Endothelial cell of umbilical vein (primary cell): ENCODE measurements at regions not wholly inside any gene's neighbourhood (a gene's known extent, or its start where the extent isn't known, plus 50 kb on each side); places are given as distances from the start of the nearest gene placed in this dataset.

Experiments
- BruUV-seq: library from RNA; stranded (reverse); fragments of 400-500 nt; replicated peaks from 2 replicates; lab custom pipeline; 2021; lab: Mats Ljungman, UMichigan
- CTCF ChIA-PET: fragments of 300-600, 350-600 bp; sonication (Branson Sonifier 250); formaldehyde crosslinking; loops from one replicate; lab custom pipeline; 2021; ENCODE audit warnings: antibody characterized with exemption, inconsistent platforms; lab: Charles Lee
- POLR2A ChIA-PET: fragments of 300-600, 350-600 bp; sonication (Branson Sonifier 250); formaldehyde crosslinking; loops from one replicate; lab custom pipeline; 2021; ENCODE audit warnings: antibody characterized with exemption, inconsistent platforms; lab: Charles Lee
- DNase-seq: peaks from one replicate; pipeline ENCODE4 v3.0.0-alpha.2; 2011; ENCODE audit warnings: low read depth, low spot score
- FAIRE-seq: peaks from 2 replicates; lab custom pipeline; 2011; peaks lifted over from hg19 to GRCh38; lab: Jason Lieb, UNC
- H2AFZ ChIP-seq: 2 replicates; pipeline ENCODE4 v1.6.0; 2012; ENCODE audit warnings: low read depth, low read length, control low read depth, inconsistent platforms
- H3K27ac ChIP-seq: 2 replicates; pipeline ENCODE4 v1.5.1; 2011; ENCODE audit warnings: low read depth, mild to moderate bottlenecking, control low read depth, low read length, moderate library complexity; ENCODE audit not compliant: insufficient read depth
- H3K27me3 ChIP-seq, 2 experiments: 2 replicates each; pipeline versions ENCODE4 v1.6.0 to v1.6.1; 2011; ENCODE audit warnings: low read length in 2 of 2, mixed read lengths in 1 of 2; ENCODE audit not compliant: control insufficient read depth in 2 of 2, insufficient read depth in 2 of 2
- H3K36me3 ChIP-seq, 2 experiments: 2 replicates in 1 of 2; 3 replicates in 1 of 2; pipeline ENCODE4 v1.5.1; 2011; ENCODE audit warnings: low read length in 2 of 2, mild to moderate bottlenecking in 1 of 2, moderate library complexity in 1 of 2; ENCODE audit not compliant: control insufficient read depth in 2 of 2, insufficient read depth in 2 of 2; ENCODE audit errors: extremely low read depth in 1 of 2
- H3K4me1 ChIP-seq: 3 replicates; pipeline ENCODE4 v1.5.1; 2011; ENCODE audit warnings: mild to moderate bottlenecking, low read length; ENCODE audit not compliant: control insufficient read depth, insufficient read depth; ENCODE audit errors: extremely low read depth
- H3K4me2 ChIP-seq: 2 replicates; pipeline ENCODE4 v1.6.1; 2011; ENCODE audit warnings: low read length, control low read depth, mixed read lengths; ENCODE audit not compliant: insufficient read depth
- H3K4me3 ChIP-seq, 3 experiments: fragments of 200-600 bp in 1 of 3; sonication (generic), shearing (Covaris generic) in 1 of 3; replicated peaks in 1 of 3; 2 replicates each; pipeline ENCODE4 v1.5.1; 2011 to 2016; ENCODE audit warnings: control low read depth in 3 of 3, low read length in 3 of 3, mild to moderate bottlenecking in 2 of 3, inconsistent platforms in 1 of 3, low read depth in 1 of 3, moderate library complexity in 1 of 3; ENCODE audit not compliant: insufficient read depth in 1 of 3
- H3K79me2 ChIP-seq: 2 replicates; pipeline ENCODE4 v1.6.0; 2012; ENCODE audit warnings: low read length, inconsistent platforms; ENCODE audit not compliant: control insufficient read depth, insufficient read depth
- H3K9ac ChIP-seq: replicated peaks from 2 replicates; pipeline ENCODE3; 2011; ENCODE audit warnings: low read length, control low read depth; ENCODE audit not compliant: insufficient read depth; ENCODE audit errors: extremely low read depth
- H3K9me1 ChIP-seq: replicated peaks from 3 replicates; pipeline ENCODE4 v1.6.0; 2011; ENCODE audit warnings: mild to moderate bottlenecking, low read length; ENCODE audit not compliant: control insufficient read depth, insufficient read depth; ENCODE audit errors: extremely low read depth
- H3K9me3 ChIP-seq: replicated peaks from 2 replicates; pipeline ENCODE4 v1.5.1; 2012; ENCODE audit warnings: low read length, inconsistent platforms; ENCODE audit not compliant: control insufficient read depth, insufficient read depth
- H4K20me1 ChIP-seq: replicated peaks from 2 replicates; pipeline ENCODE3; 2011; ENCODE audit warnings: mild to moderate bottlenecking, low read length; ENCODE audit not compliant: control insufficient read depth, insufficient read depth; ENCODE audit errors: extremely low read depth
- CTCF ChIP-seq, 2 donors: IDR thresholded peaks; 1 replicate in 1 of 2; 2 replicates in 1 of 2; pipeline ENCODE4 v1.5.1; 2011; ENCODE audit warnings: low read length in 2 of 2, mild to moderate bottlenecking in 2 of 2, moderate library complexity in 2 of 2, control low read depth in 1 of 2, inconsistent platforms in 1 of 2, low read depth in 1 of 2; ENCODE audit not compliant: insufficient read depth in 1 of 2; ENCODE audit errors: extremely low read depth in 1 of 2
- EZH2 ChIP-seq: IDR thresholded peaks from 2 replicates; pipeline ENCODE4 v1.6.1; 2012; ENCODE audit warnings: borderline replicate concordance, low read depth, mild to moderate bottlenecking, moderate library complexity, low read length, inconsistent platforms; ENCODE audit not compliant: severe bottlenecking
- FOS ChIP-seq: IDR thresholded peaks from 2 replicates; pipeline ENCODE4 v1.6.1; 2011; ENCODE audit warnings: mild to moderate bottlenecking, low read length, moderate library complexity, borderline replicate concordance; ENCODE audit not compliant: insufficient read depth
- GATA2 ChIP-seq: IDR thresholded peaks from 2 replicates; pipeline ENCODE4 v1.7.0; 2011; ENCODE audit warnings: low read depth, mild to moderate bottlenecking, moderate library complexity, mixed read lengths, low read length; ENCODE audit not compliant: insufficient read length, insufficient read depth
- JUN ChIP-seq: IDR thresholded peaks from 2 replicates; pipeline ENCODE4 v1.6.1; 2011; ENCODE audit warnings: borderline replicate concordance, low read depth; ENCODE audit not compliant: insufficient read length, insufficient read depth
- MAX ChIP-seq: IDR thresholded peaks from 2 replicates; pipeline ENCODE4 v1.6.1; 2011; ENCODE audit not compliant: insufficient read depth, insufficient read length
- MYC ChIP-seq: IDR thresholded peaks from one replicate; pipeline ENCODE4 v1.6.1; 2011; ENCODE audit warnings: mild to moderate bottlenecking, low read depth, low read length
- POLR2A ChIP-seq: IDR thresholded peaks from 2 replicates; pipeline ENCODE4 v1.6.1; 2012; ENCODE audit warnings: low read depth, mild to moderate bottlenecking, control low read depth, low read length
- POLR2AphosphoS5 ChIP-seq: IDR thresholded peaks from 2 replicates; pipeline ENCODE4 v1.6.1; 2012; ENCODE audit warnings: low read depth, mild to moderate bottlenecking, control low read depth, low read length, moderate library complexity; ENCODE audit not compliant: insufficient read depth
- dilution Hi-C: fragments of 300-500 bp; cut with MboI; formaldehyde crosslinking; loops from one replicate; pipeline ENCODE4 v1.15.0; 2019; ENCODE audit warnings: low sequenced_read_pairs; ENCODE audit not compliant: extremely low pct_ligation_motif_present
- intact Hi-C: fragments of 100-400 bp; cut with micrococcal nuclease; formaldehyde crosslinking; loops from one replicate; pipeline ENCODE4 v1.10.0; 2022

GRCh38 chr16:35752773-35753558, 2293.6 kb downstream of the TP53TG3F start:
- DNase-seq (no peak), FAIRE-seq (no peak)
- Histone ChIP-seq H4K20me1 (no peaks in the 10 kb centered on the region), H3K4me2 (no peak overlapping the region), H3K9ac (no peak overlapping the region), H3K9me1 (no peaks in the 10 kb centered on the region), H3K79me2 (no peaks in the 10 kb centered on the region), H3K27me3 (no peaks in the 10 kb centered on the region), H2AFZ (no peak overlapping the region), H3K27ac (no peak overlapping the region), H3K4me1 (no peaks in the 10 kb centered on the region), H3K36me3 (no peaks in the 10 kb centered on the region), H3K9me3 (peaks cover 4% of the 10 kb centered on the region), H3K4me3 (no peak overlapping the region)
- intact Hi-C loops = no loop called here
- CTCF ChIA-PET = no interaction called here
- dilution Hi-C loops = no loop called here
- no TSS peak for BruUV-seq
- TF ChIP-seq JUN (no peak), MYC (no peak), POLR2A (no peak), GATA2 (no peak), CTCF (IDR thresholded peaks at IDR 0.05; ENCODE audit: extremely low read depth in 1 of 2, insufficient read depth in 1 of 2, low read depth in 1 of 2, low read length in 2 of 2) (no peak), POLR2AphosphoS5 (no peak), FOS (no peak), EZH2 (no peak), MAX (no peak)
- POLR2A ChIA-PET = no interaction called here
